ENCODE measurements at regions not wholly inside any gene's neighbourhood (a gene's known extent, or its start where the extent isn't known, plus 50 kb on each side); places are given as distances from the start of the nearest gene placed in this dataset.

DNA sequence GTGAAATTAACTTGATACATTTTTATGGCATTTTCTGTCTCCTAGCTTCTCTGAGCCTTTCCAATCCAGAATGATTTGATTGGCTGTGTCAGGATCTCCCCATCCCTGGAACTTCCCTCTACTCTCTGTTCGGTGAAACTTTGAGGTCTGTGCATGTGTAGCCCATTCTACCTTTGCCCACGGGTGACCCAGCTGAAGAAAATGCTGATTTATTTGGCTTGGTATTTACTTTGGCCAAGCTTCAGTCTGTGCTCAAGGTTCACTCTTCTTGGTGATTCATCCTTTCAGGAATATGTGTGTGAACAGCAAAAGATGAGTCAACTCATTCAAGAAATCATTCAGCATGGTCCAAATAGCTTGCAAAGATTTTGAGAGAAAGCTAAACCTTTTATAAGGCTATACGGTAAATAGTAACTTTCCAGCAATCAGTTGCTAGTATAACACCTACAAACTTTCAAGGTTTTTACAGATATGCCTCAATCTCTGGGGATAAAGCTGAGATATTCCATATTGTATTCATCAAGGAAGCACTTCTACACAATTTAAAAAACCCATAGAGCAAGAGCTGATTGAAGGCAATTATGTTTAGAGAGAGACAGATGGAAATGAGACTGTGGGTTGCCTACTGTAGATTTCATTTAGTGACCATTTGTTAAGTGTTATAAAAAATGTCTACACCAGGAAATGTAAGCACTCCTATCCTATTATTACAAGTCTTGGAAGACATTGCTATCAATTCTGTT, 233.9 kb upstream of the CXXC4 start:
- H3K9ac ChIP-seq (ENCODE audit: low read depth, low read length, poor library complexity, severe bottlenecking) = no peak overlapping the region
- no peak overlapping the region for H3K4me2 ChIP-seq (ENCODE audit: low read depth, low read length, poor library complexity, severe bottlenecking)
- H3K4me3 ChIP-seq (ENCODE audit: low read length, poor library complexity, severe bottlenecking) = no peak overlapping the region
- H3K27me3 ChIP-seq (ENCODE audit: insufficient read depth, low read length, poor library complexity, severe bottlenecking) = no peaks in the 10 kb centered on the region
- H3K79me2 ChIP-seq (ENCODE audit: insufficient read depth, low read length) = no peaks in the 10 kb centered on the region
- H3K4me1 ChIP-seq (ENCODE audit: insufficient read depth, low read length, poor library complexity, severe bottlenecking) = no peaks in the 10 kb centered on the region
- H3K9me2 ChIP-seq (replicated peaks; ENCODE audit: low read depth, low read length) = no peaks in the 10 kb centered on the region
- no peaks in the 10 kb centered on the region for H4K20me1 ChIP-seq (ENCODE audit: insufficient read depth, low read length, poor library complexity, severe bottlenecking)
- H2AFZ ChIP-seq (ENCODE audit: low read length) = no peak overlapping the region
- H3K9me3 ChIP-seq (ENCODE audit: insufficient read depth, low read depth, low read length) = no peaks in the 10 kb centered on the region
- no peaks in the 10 kb centered on the region for H3K36me3 ChIP-seq (ENCODE audit: insufficient read depth, low read length)
- no peaks in the 10 kb centered on the region for H3F3A ChIP-seq (ENCODE audit: low read depth)
- TF ChIP-seq EZH2phosphoT487 (IDR thresholded peaks at IDR 0.05; ENCODE audit: borderline replicate concordance) = no peak
- TF ChIP-seq, protein P1, sequence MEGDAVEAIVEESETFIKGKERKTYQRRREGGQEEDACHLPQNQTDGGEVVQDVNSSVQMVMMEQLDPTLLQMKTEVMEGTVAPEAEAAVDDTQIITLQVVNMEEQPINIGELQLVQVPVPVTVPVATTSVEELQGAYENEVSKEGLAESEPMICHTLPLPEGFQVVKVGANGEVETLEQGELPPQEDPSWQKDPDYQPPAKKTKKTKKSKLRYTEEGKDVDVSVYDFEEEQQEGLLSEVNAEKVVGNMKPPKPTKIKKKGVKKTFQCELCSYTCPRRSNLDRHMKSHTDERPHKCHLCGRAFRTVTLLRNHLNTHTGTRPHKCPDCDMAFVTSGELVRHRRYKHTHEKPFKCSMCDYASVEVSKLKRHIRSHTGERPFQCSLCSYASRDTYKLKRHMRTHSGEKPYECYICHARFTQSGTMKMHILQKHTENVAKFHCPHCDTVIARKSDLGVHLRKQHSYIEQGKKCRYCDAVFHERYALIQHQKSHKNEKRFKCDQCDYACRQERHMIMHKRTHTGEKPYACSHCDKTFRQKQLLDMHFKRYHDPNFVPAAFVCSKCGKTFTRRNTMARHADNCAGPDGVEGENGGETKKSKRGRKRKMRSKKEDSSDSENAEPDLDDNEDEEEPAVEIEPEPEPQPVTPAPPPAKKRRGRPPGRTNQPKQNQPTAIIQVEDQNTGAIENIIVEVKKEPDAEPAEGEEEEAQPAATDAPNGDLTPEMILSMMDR (conservative IDR thresholded peaks at IDR 0.05; ENCODE audit: low read length) = no peak

DNA sequence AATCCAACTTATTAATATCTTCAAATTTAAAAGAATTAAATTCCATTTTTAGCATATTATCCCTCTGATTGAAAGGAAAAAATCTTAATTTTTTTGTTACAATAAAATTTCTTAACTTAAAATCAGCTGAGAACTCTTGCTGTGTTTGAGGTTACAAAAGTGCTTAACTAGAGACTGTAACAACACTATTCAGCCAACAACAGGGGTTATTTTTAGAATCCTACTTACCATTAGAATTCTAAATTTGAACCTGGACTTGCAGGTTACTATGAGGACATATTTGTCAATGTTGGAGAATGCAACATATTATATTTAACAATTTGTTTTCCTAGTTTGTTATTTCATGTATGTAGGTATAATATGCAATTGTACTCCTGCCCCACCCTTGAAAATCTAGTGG, 238.1 kb upstream of the CXXC4 start:
- TF ChIP-seq, protein P1 (conservative IDR thresholded peaks at IDR 0.05; ENCODE audit: low read length) = no peak
- TF ChIP-seq EZH2phosphoT487 (IDR thresholded peaks at IDR 0.05; ENCODE audit: borderline replicate concordance) = no peak
- Histone ChIP-seq H3F3A (ENCODE audit: low read depth) (no peaks in the 10 kb centered on the region), H3K27me3 (ENCODE audit: insufficient read depth, low read length, poor library complexity, severe bottlenecking) (no peaks in the 10 kb centered on the region), H2AFZ (ENCODE audit: low read length) (no peak overlapping the region), H4K20me1 (ENCODE audit: insufficient read depth, low read length, poor library complexity, severe bottlenecking) (no peaks in the 10 kb centered on the region), H3K4me1 (ENCODE audit: insufficient read depth, low read length, poor library complexity, severe bottlenecking) (no peaks in the 10 kb centered on the region), H3K4me3 (ENCODE audit: low read length, poor library complexity, severe bottlenecking) (no peak overlapping the region), H3K9me3 (ENCODE audit: insufficient read depth, low read depth, low read length) (no peaks in the 10 kb centered on the region; the same call in 1 of the 2 replicates), H3K9me2 (replicated peaks; ENCODE audit: low read depth, low read length) (no peaks in the 10 kb centered on the region), H3K79me2 (ENCODE audit: insufficient read depth, low read length) (no peaks in the 10 kb centered on the region), H3K9ac (ENCODE audit: low read depth, low read length, poor library complexity, severe bottlenecking) (no peak overlapping the region), H3K4me2 (ENCODE audit: low read depth, low read length, poor library complexity, severe bottlenecking) (no peak overlapping the region), H3K36me3 (ENCODE audit: insufficient read depth, low read length) (no peaks in the 10 kb centered on the region)

DNA sequence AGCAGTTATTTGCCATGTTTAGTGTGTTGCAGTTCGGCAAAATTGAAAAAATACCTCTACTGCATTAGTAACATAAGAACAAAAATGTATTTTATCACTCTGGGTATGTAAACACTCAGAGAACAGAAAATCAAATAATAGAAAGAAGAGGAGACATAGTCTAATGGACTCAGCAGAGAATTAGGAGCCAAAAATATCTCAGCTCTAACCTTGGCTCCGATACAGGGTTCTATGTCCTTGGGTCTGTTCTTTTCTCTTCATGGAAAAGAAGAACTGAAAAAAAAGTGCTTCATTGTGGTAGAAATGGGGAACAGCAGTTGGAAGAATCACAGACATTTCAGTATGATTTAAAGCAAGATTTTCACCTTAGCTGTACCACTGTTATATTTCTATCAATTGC, 240.5 kb upstream of the CXXC4 start:
- Histone ChIP-seq H3K36me3 (ENCODE audit: insufficient read depth, low read length) (no peaks in the 10 kb centered on the region), H3K4me1 (ENCODE audit: insufficient read depth, low read length, poor library complexity, severe bottlenecking) (no peaks in the 10 kb centered on the region), H3K4me3 (ENCODE audit: low read length, poor library complexity, severe bottlenecking) (no peak overlapping the region), H3K9ac (ENCODE audit: low read depth, low read length, poor library complexity, severe bottlenecking) (no peak overlapping the region), H3F3A (ENCODE audit: low read depth) (no peaks in the 10 kb centered on the region), H3K9me3 (ENCODE audit: insufficient read depth, low read depth, low read length) (no peaks in the 10 kb centered on the region; the same call in 1 of the 2 replicates), H3K9me2 (replicated peaks; ENCODE audit: low read depth, low read length) (no peaks in the 10 kb centered on the region), H4K20me1 (ENCODE audit: insufficient read depth, low read length, poor library complexity, severe bottlenecking) (no peaks in the 10 kb centered on the region), H3K79me2 (ENCODE audit: insufficient read depth, low read length) (no peaks in the 10 kb centered on the region), H3K4me2 (ENCODE audit: low read depth, low read length, poor library complexity, severe bottlenecking) (no peak overlapping the region), H2AFZ (ENCODE audit: low read length) (no peak overlapping the region), H3K27me3 (ENCODE audit: insufficient read depth, low read length, poor library complexity, severe bottlenecking) (no peaks in the 10 kb centered on the region)
- TF ChIP-seq EZH2phosphoT487 (IDR thresholded peaks at IDR 0.05; ENCODE audit: borderline replicate concordance) = no peak
- TF ChIP-seq, protein P1 (conservative IDR thresholded peaks at IDR 0.05; ENCODE audit: low read length) = no peak

Data from Loucy (cell line).